ENCODE measurements at regions not wholly inside any gene's neighbourhood (a gene's known extent, or its start where the extent isn't known, plus 50 kb on each side); places are given as distances from the start of the nearest gene placed in this dataset.
"Not testable (repeated sequence)": the region's sequence is repeated elsewhere in the genome, so short reads cannot be mapped to it uniquely, and the experiment has no call there.

DNA sequence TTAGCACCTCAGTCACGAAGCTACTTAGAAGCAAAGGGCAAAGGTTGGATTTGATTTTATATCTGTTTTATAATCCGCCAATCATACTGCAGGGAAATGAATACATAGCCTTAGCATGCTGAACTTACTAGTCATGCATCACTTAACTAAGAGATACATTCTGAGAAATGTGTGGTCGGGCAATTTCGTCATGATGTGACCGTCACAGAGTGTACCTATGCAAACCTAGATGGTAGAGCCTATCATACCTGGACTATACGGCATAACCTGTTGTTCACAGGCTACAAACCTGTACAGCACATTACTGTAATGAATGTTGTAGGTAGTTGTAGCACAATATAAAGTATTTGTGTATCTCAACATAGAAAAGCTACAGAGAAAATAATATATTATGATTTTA, 345.2 kb upstream of the RGS17 start:
- Histone ChIP-seq H3K79me2 (ENCODE audit: insufficient read depth, low read depth, low read length) (no peaks in the 10 kb centered on the region), H4K20me1 (ENCODE audit: insufficient read depth, low read length) (no peaks in the 10 kb centered on the region), H3K9me3 (ENCODE audit: low read length) (no peaks in the 10 kb centered on the region), H3K27ac (ENCODE audit: low read depth, low read length, poor library complexity, severe bottlenecking) (no peak overlapping the region), H3K9me2 (ENCODE audit: insufficient read depth, low read length) (no peaks in the 10 kb centered on the region), H3K4me1 (ENCODE audit: insufficient read depth, low read length, poor library complexity, severe bottlenecking) (no peaks in the 10 kb centered on the region), H3K4me3 (ENCODE audit: low read depth, low read length, poor library complexity, severe bottlenecking) (no peak overlapping the region), H2AFZ (ENCODE audit: low read length) (no peak overlapping the region), H3K4me2 (ENCODE audit: low read length) (no peak overlapping the region), H3K36me3 (ENCODE audit: insufficient read depth, low read length) (no peaks in the 10 kb centered on the region)
- intact Hi-C loops (cut with micrococcal nuclease; ENCODE audit: unreplicated experiment): no loop called here
- CTCF ChIA-PET (ENCODE audit: unreplicated experiment): no interaction called here
- no TSS peak for BruUV-seq (replicated peaks)
- POLR2A ChIA-PET: interaction anchor here (0.6 kb wide), 1 partner anchor 82 kb away, joined by 3 read pairs; no protein-coding TSS in a partner anchor
- no peak for DNase-seq (ENCODE audit: low spot score)
- TF ChIP-seq, protein P1, sequence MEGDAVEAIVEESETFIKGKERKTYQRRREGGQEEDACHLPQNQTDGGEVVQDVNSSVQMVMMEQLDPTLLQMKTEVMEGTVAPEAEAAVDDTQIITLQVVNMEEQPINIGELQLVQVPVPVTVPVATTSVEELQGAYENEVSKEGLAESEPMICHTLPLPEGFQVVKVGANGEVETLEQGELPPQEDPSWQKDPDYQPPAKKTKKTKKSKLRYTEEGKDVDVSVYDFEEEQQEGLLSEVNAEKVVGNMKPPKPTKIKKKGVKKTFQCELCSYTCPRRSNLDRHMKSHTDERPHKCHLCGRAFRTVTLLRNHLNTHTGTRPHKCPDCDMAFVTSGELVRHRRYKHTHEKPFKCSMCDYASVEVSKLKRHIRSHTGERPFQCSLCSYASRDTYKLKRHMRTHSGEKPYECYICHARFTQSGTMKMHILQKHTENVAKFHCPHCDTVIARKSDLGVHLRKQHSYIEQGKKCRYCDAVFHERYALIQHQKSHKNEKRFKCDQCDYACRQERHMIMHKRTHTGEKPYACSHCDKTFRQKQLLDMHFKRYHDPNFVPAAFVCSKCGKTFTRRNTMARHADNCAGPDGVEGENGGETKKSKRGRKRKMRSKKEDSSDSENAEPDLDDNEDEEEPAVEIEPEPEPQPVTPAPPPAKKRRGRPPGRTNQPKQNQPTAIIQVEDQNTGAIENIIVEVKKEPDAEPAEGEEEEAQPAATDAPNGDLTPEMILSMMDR (conservative IDR thresholded peaks at IDR 0.05; ENCODE audit: low read length): no peak
- no peak for TF ChIP-seq EZH2phosphoT487 (IDR thresholded peaks at IDR 0.05; ENCODE audit: borderline replicate concordance, low read depth, low read length)

DNA sequence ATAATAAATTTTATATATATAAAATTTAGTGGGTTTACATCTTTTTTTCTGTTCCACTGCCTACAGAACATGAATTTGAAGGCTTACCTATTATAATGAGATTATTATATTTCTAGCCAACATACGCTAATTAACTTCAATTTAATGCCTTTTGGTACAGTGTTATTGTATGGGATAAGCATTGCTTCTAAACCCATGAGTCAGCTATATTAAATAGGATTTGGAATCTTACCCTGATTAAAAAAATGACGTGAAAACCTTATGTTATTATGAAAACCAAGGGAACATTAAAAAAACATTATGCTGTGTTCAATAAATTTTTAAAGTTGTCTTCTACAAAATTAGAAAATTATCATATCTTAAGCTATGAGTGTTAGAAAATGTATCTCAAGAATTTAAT, 334.0 kb upstream of the RGS17 start:
- intact Hi-C loops (cut with micrococcal nuclease; ENCODE audit: unreplicated experiment): no loop called here
- Histone ChIP-seq H3K4me2 (ENCODE audit: low read length) (no peak overlapping the region), H3K4me3 (ENCODE audit: low read depth, low read length, poor library complexity, severe bottlenecking) (no peak overlapping the region), H3K27ac (ENCODE audit: low read depth, low read length, poor library complexity, severe bottlenecking) (no peak overlapping the region), H3K9me2 (ENCODE audit: insufficient read depth, low read length) (no peaks in the 10 kb centered on the region), H3K79me2 (ENCODE audit: insufficient read depth, low read depth, low read length) (no peaks in the 10 kb centered on the region), H4K20me1 (ENCODE audit: insufficient read depth, low read length) (no peaks in the 10 kb centered on the region), H3K9me3 (ENCODE audit: low read length) (no peaks in the 10 kb centered on the region), H2AFZ (ENCODE audit: low read length) (no peak overlapping the region), H3K36me3 (ENCODE audit: insufficient read depth, low read length) (no peaks in the 10 kb centered on the region), H3K4me1 (ENCODE audit: insufficient read depth, low read length, poor library complexity, severe bottlenecking) (no peaks in the 10 kb centered on the region)
- ChIA-PET CTCF (ENCODE audit: unreplicated experiment) (no interaction called here), POLR2A (no interaction called here)
- DNase-seq (ENCODE audit: low spot score): no peak
- no TSS peak for BruUV-seq (replicated peaks)
- no peak for TF ChIP-seq EZH2phosphoT487 (IDR thresholded peaks at IDR 0.05; ENCODE audit: borderline replicate concordance, low read depth, low read length)

DNA sequence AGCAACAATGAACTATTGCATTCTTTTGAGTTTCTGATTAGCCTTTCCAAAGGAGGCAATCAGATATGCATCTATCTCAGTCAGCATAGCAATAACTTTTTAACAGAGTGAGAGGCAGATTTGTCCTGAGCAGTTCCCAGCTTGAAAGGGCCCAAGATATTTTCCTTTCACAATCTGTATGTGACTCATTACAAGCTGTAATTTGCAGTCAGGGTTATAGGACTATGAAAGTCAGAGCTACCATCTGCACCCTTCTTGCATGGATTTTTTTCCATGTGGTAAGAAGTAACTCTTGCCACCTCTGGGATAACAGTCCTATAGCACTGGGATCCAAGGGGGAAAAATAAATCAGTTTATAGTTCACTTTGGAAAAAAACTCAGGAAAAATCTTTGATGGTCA, 318.2 kb upstream of the RGS17 start:
- H3K9me3 ChIP-seq (ENCODE audit: low read length): no peaks in the 10 kb centered on the region
- no peak overlapping the region for H3K4me2 ChIP-seq (ENCODE audit: low read length)
- H3K9me2 ChIP-seq (ENCODE audit: insufficient read depth, low read length): no peaks in the 10 kb centered on the region
- no peaks in the 10 kb centered on the region for H3K36me3 ChIP-seq (ENCODE audit: insufficient read depth, low read length)
- ChIA-PET CTCF (ENCODE audit: unreplicated experiment) (no interaction called here), POLR2A (interaction anchor here (1.0 kb wide), 1 partner anchor 9 kb away, joined by 3 read pairs; no protein-coding TSS in a partner anchor)
- no peaks in the 10 kb centered on the region for H3K4me1 ChIP-seq (ENCODE audit: insufficient read depth, low read length, poor library complexity, severe bottlenecking)
- H3K79me2 ChIP-seq (ENCODE audit: insufficient read depth, low read depth, low read length): no peaks in the 10 kb centered on the region
- DNase-seq (ENCODE audit: low spot score): no peak
- H3K4me3 ChIP-seq (ENCODE audit: low read depth, low read length, poor library complexity, severe bottlenecking): no peak overlapping the region
- H2AFZ ChIP-seq (ENCODE audit: low read length): no peak overlapping the region
- BruUV-seq (replicated peaks): no TSS peak
- intact Hi-C loops (cut with micrococcal nuclease; ENCODE audit: unreplicated experiment): no loop called here
- TF ChIP-seq EZH2phosphoT487 (IDR thresholded peaks at IDR 0.05; ENCODE audit: borderline replicate concordance, low read depth, low read length): no peak
- TF ChIP-seq, protein P1 (conservative IDR thresholded peaks at IDR 0.05; ENCODE audit: low read length): no peak
- H4K20me1 ChIP-seq (ENCODE audit: insufficient read depth, low read length): no peaks in the 10 kb centered on the region
- H3K27ac ChIP-seq (ENCODE audit: low read depth, low read length, poor library complexity, severe bottlenecking): no peak overlapping the region

DNA sequence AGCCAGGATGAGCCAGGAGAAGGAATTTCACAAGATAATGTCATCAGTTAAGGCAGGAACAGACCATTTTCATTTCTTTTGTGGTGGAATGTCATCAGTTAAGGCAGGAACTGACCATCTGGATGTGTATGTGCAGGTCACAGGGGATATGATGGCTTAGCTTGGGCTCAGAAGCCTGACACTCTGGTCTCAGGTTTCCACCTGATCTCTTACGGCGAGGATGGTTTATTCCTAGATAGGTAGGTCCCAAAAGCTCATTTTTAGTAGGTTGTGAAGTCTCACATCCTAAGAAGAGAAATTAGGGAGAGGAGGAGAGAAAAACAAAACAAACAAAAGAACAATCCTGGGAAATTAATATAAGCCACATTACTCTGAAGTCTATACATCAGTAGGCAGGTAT, 311.7 kb upstream of the RGS17 start:
- intact Hi-C loops (cut with micrococcal nuclease; ENCODE audit: unreplicated experiment); H3K36me3 ChIP-seq (ENCODE audit: insufficient read depth, low read length); H3K9me3 ChIP-seq (ENCODE audit: low read length); CTCF ChIA-PET (ENCODE audit: unreplicated experiment); H4K20me1 ChIP-seq (ENCODE audit: insufficient read depth, low read length); H3K4me3 ChIP-seq (ENCODE audit: low read depth, low read length, poor library complexity, severe bottlenecking); H3K27ac ChIP-seq (ENCODE audit: low read depth, low read length, poor library complexity, severe bottlenecking); H3K4me2 ChIP-seq (ENCODE audit: low read length); H3K9me2 ChIP-seq (ENCODE audit: insufficient read depth, low read length); H2AFZ ChIP-seq (ENCODE audit: low read length); BruUV-seq (replicated peaks); H3K4me1 ChIP-seq (ENCODE audit: insufficient read depth, low read length, poor library complexity, severe bottlenecking); DNase-seq (ENCODE audit: low spot score); POLR2A ChIA-PET; H3K79me2 ChIP-seq (ENCODE audit: insufficient read depth, low read depth, low read length): not testable (repeated sequence)
